Suppressor macrophage treated with lipopolysaccharide for 1 hour (primary cell): ENCODE measurements at regions not wholly inside any gene's neighbourhood (a gene's known extent, or its start where the extent isn't known, plus 50 kb on each side); places are given as distances from the start of the nearest gene placed in this dataset.
"Not testable (repeated sequence)": the region's sequence is repeated elsewhere in the genome, so short reads cannot be mapped to it uniquely, and the experiment has no call there.

ENCODE experiments used
- DNase-seq, 3 donors: peaks; one replicate each; pipeline ENCODE4 v3.0.0-alpha.2; 2020 to 2022

- no peak for DNase-seq
These were observed 1597.3 kb upstream of the LRRTM3 start for GRCh38 chr10:65328486-65328885.

GRCh38 chr10:65335311-65335710 is 1590.5 kb upstream of the LRRTM3 start:
- no peak for DNase-seq

DNA sequence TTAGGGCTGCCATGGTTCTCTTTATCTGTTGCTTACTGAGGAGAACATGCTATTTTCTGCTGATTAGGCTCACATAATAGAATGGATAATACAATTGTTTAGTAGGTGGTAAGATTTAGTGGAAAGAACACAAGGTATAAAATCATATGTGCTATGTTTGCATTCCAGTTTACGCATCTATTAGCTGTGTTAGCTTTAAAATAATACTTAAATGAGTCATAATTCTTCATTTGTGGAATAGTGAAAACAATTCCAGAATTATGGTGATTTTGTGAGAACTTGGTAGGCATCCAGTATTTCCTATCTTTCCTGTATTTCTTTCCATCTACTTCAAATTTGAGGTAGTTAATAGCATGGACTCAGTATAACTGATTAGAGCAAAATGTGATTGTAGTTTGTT is 1585.5 kb upstream of the LRRTM3 start:
- DNase-seq = no peak

- DNase-seq = peak; percentile 12 to 27 (median 24)
These were observed 1584.4 kb upstream of the LRRTM3 start for GRCh38 chr10:65341323-65341925.

DNA sequence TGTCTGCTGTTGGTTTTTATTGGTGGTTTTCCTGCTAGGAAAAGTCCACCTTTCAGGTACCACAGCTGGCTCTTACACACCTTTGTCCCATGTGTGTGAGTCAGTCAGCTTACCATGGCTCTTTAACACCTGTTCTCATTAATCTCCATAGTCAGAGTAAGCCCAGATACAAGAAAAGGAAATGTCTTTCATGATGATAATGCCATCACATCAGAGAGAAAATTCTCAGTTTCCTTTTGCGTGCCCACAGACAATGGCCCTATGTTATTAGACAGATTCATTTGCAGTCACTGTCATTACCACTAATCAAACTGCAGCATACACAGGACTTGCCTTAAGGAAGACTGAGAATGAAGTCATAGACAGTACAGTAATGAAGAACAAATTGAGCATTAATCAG is 1583.6 kb upstream of the LRRTM3 start:
- no peak for DNase-seq

GRCh38 chr10:65346466-65346865 is 1579.4 kb upstream of the LRRTM3 start:
- DNase-seq = no peak

- no peak for DNase-seq
These were observed 1577.2 kb upstream of the LRRTM3 start for GRCh38 chr10:65348637-65349036.

GRCh38 chr10:65350611-65351010 is 1575.2 kb upstream of the LRRTM3 start:
- DNase-seq = no peak

DNA sequence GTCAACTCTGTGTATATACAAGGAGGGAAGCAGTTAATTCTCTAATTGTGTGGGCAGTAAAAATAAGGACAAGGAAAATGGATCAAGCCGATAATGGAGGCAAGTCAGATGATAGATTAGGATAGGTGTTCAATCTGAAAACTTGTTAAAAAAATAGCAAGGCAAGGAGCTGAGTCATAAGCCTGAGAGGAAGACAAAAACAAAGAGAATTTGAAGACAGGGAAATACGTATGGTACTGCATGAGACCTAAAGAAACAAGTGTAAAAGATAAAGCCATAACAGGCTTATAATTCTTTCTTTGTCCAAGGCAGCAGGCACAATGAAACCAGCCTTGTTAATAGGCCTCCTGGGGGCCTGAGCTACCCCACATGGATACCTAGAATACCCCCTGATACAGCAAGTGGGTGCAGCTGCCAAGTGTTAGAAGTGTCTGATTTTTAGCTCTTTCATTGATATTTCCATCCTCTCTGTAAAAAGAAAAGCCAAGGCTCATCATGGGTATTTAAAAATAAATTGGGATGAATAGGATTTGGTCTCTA is 1570.6 kb upstream of the LRRTM3 start:
- DNase-seq = no peak

GRCh38 chr10:65358565-65358964 is 1567.3 kb upstream of the LRRTM3 start:
- no peak for DNase-seq

DNA sequence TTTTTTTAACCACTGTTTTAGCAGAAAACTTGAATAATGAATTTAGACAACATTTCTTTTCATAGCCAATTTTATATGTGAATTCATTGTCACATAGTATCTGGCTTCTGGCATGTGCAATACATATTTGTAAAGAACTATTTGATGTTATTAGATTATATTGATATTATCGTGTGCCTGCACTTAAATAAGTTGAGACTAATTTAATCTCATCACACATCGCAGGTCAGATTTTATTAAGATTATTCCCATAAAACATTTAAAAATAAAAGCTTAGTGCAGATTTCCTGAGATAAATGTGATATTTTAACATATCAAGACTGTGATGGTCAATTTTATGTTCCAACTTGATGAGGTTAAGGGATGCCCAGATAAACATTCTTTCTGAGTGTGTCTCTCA is 1565.3 kb upstream of the LRRTM3 start:
- DNase-seq = no peak

- DNase-seq = no peak
These were observed 1560.0 kb upstream of the LRRTM3 start for GRCh38 chr10:65365878-65366277.

- DNase-seq = no peak
These were observed 1558.1 kb upstream of the LRRTM3 start for GRCh38 chr10:65367706-65368105.

GRCh38 chr10:65375528-65375927 is 1550.3 kb upstream of the LRRTM3 start:
- no peak for DNase-seq

- no peak for DNase-seq
These were observed 1548.1 kb upstream of the LRRTM3 start for GRCh38 chr10:65377687-65378086.

DNA sequence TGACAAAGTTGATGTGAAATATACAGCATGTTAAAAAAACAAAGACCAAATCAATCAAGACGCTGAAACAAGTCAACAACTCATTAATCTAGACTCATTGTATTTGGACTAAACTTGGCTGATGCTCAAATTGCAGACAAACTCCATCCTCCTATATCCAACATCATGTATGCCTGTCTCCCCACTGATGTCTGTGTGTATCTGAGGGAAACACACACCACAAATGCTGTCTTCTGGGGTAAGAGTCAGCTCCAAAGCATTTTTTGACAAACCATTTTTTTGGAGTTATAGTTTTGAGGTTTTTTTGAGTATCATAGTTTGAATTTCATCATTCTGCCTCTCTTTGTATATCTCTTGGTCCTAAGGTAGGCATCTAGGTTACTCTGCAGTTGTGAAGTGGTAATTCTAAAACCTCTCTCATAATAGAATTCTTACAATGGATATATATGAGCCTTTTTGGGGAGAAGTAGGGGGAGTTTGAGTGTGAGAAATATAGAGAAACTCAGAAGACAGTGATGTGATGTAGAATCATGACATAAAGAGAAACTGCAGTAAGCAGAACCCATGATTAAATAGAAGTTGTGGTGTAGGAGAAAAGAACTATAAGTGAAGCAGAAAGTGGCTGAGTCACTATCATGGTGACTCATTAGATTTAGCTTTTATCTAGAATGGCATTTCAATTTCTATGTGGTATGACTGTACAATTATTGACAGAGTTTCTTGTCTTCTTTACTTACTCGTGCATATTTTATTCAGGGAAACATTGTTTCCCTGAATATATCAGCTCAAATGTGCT is 1531.1 kb upstream of the LRRTM3 start:
- DNase-seq = no peak

GRCh38 chr10:65395631-65396030 is 1530.2 kb upstream of the LRRTM3 start:
- DNase-seq = no peak

DNA sequence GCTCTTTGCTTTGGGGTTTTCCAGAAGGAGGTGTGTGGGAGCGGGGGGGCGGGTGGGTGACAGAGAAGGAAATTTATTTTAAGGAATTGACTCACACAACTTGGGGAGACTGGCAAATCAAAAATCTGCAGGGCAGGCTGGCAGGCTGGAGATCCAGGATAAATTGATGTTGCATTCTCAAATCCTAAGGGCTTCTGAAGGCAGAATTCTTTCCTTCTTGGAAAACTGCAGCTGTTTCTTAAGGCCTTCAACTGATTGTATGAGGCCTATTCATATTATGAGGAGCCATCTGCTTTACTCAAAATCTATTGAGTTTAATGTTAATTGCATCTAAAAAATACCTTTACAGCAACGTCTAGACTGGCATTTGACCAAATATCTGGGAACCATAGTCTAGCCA is 1528.8 kb upstream of the LRRTM3 start:
- DNase-seq = no peak

DNA sequence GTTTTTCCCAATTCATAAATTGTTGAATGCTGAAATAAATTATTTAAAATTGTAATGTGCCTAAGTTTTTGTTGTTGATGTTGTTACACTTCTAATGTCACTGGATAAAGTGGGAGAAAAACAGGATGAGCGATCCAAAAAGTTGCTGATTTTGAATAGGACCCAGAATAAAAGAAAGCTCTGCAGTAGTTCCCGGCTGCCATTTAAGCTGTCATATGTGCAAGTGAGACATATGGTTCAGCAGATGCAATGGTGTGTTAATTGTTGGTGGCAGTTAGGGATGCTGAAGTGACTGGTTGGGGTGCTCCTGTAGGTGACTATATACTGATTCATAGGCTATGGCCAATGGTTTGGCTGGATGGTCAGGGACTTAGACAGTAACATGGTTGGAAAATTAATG is 1517.4 kb upstream of the LRRTM3 start:
- no peak for DNase-seq

GRCh38 chr10:65413001-65413400 is 1512.8 kb upstream of the LRRTM3 start:
- DNase-seq = no peak

DNA sequence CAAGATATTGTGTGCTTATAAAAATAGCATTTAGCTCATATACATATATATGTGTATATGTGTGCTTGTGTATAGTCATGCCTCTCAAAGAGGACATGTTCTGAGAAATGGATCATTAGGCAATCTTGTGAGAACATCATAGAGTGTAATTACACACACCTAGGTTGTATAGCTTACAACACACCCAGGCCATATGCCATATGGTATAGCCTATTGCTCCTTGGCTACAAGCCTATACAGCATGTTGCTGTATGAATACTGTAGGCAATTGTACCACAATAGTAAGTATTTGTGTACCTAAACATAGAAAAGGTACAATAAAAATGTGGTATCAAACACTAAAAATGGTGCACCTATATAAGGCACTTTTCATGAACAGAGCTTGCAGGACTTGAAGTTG is 1510.5 kb upstream of the LRRTM3 start:
- no peak for DNase-seq

- DNase-seq = no peak
These were observed 1509.7 kb upstream of the LRRTM3 start for GRCh38 chr10:65416094-65416493.

DNA sequence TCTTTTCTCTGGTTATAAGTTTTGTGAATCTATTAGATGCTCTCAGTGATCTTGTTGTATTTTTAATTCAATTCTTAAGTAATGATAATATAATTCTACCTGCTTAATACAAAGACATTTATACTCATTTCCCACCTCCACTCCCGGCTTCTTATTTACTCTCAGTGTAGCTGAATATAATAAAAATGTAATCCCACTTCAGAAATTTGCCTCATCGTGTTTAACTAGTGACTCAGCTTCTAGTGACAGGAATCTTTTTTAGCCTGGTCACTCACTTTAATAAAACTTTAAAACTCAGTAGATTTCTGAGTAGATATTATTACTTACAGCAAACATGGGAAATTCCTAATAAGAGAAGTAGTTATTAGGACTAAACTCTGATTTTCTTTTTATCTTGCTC is 1506.2 kb upstream of the LRRTM3 start:
- no peak for DNase-seq

GRCh38 chr10:65423043-65423442 is 1502.8 kb upstream of the LRRTM3 start:
- no peak for DNase-seq

GRCh38 chr10:65429381-65429780 is 1496.5 kb upstream of the LRRTM3 start:
- DNase-seq = not testable (repeated sequence)
